ENCODE measurements at regions not wholly inside any gene's neighbourhood (a gene's known extent, or its start where the extent isn't known, plus 50 kb on each side); places are given as distances from the start of the nearest gene placed in this dataset.

GRCh38 chr16:74140557-74140956, 156.1 kb upstream of the PSMD7 start:
- Histone ChIP-seq H2AFZ (ENCODE audit: low read length) (no peak overlapping the region), H3K4me1 (ENCODE audit: insufficient read depth, low read length) (no peaks in the 10 kb centered on the region), H4K20me1 (ENCODE audit: insufficient read depth, low read length) (no peaks in the 10 kb centered on the region), H3K36me3 (ENCODE audit: insufficient read depth, low read length) (no peaks in the 10 kb centered on the region), H3K9me3 (ENCODE audit: low read depth, low read length) (no peaks in the 10 kb centered on the region), H3K4me2 (ENCODE audit: insufficient read depth, low read length) (no peak overlapping the region), H3K4me3 (ENCODE audit: insufficient read depth, low read length) (no peak overlapping the region), H3K27ac (ENCODE audit: low read depth, low read length) (no peak overlapping the region), H3K79me2 (ENCODE audit: insufficient read depth, low read length) (no peaks in the 10 kb centered on the region), H3K27me3 (ENCODE audit: insufficient read depth, low read length) (no peaks in the 10 kb centered on the region)
- TF ChIP-seq, protein P1, sequence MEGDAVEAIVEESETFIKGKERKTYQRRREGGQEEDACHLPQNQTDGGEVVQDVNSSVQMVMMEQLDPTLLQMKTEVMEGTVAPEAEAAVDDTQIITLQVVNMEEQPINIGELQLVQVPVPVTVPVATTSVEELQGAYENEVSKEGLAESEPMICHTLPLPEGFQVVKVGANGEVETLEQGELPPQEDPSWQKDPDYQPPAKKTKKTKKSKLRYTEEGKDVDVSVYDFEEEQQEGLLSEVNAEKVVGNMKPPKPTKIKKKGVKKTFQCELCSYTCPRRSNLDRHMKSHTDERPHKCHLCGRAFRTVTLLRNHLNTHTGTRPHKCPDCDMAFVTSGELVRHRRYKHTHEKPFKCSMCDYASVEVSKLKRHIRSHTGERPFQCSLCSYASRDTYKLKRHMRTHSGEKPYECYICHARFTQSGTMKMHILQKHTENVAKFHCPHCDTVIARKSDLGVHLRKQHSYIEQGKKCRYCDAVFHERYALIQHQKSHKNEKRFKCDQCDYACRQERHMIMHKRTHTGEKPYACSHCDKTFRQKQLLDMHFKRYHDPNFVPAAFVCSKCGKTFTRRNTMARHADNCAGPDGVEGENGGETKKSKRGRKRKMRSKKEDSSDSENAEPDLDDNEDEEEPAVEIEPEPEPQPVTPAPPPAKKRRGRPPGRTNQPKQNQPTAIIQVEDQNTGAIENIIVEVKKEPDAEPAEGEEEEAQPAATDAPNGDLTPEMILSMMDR (IDR thresholded peaks at IDR 0.05; ENCODE audit: extremely low read depth, low read depth, low read length) = no peak
- DNase-seq (ENCODE audit: insufficient read length, low spot score, missing footprints) = no peak

DNA sequence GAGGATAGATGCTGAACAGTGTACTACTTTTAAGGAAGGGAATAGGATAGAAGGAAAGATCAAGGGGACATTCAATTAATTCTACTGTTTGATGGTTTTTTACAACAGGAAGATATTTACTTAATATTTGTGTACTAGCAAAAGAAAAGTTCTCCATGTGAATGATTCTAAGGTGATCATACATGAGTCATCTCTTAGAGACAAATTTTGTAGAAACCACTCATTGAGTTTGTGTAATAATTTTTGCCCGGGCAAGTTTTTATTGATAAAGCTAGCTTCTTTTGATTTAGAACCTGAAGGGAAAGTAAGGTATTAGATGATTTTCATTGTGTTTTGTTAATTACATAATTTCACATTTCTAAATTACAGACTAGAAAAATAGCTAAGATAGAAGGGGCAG, 172.8 kb upstream of the PSMD7 start:
- H4K20me1 ChIP-seq (ENCODE audit: insufficient read depth, low read length) = no peaks in the 10 kb centered on the region
- H3K27ac ChIP-seq (ENCODE audit: low read depth, low read length) = no peak overlapping the region
- TF ChIP-seq, protein P1 (IDR thresholded peaks at IDR 0.05; ENCODE audit: extremely low read depth, low read depth, low read length) = no peak
- no peak overlapping the region for H2AFZ ChIP-seq (ENCODE audit: low read length)
- no peak overlapping the region for H3K4me2 ChIP-seq (ENCODE audit: insufficient read depth, low read length)
- no peaks in the 10 kb centered on the region for H3K27me3 ChIP-seq (ENCODE audit: insufficient read depth, low read length)
- no peaks in the 10 kb centered on the region for H3K79me2 ChIP-seq (ENCODE audit: insufficient read depth, low read length)
- no peaks in the 10 kb centered on the region for H3K9me3 ChIP-seq (ENCODE audit: low read depth, low read length)
- no peak for DNase-seq (ENCODE audit: insufficient read length, low spot score, missing footprints)
- no peak overlapping the region for H3K4me3 ChIP-seq (ENCODE audit: insufficient read depth, low read length)
- H3K36me3 ChIP-seq (ENCODE audit: insufficient read depth, low read length) = no peaks in the 10 kb centered on the region
- no peaks in the 10 kb centered on the region for H3K4me1 ChIP-seq (ENCODE audit: insufficient read depth, low read length)

- Histone ChIP-seq H3K79me2 (ENCODE audit: insufficient read depth, low read length) (no peaks in the 10 kb centered on the region), H2AFZ (ENCODE audit: low read length) (no peak overlapping the region), H3K36me3 (ENCODE audit: insufficient read depth, low read length) (no peaks in the 10 kb centered on the region), H3K27ac (ENCODE audit: low read depth, low read length) (no peak overlapping the region), H4K20me1 (ENCODE audit: insufficient read depth, low read length) (no peaks in the 10 kb centered on the region), H3K4me1 (ENCODE audit: insufficient read depth, low read length) (no peaks in the 10 kb centered on the region), H3K27me3 (ENCODE audit: insufficient read depth, low read length) (no peaks in the 10 kb centered on the region), H3K9me3 (ENCODE audit: low read depth, low read length) (no peaks in the 10 kb centered on the region), H3K4me2 (ENCODE audit: insufficient read depth, low read length) (no peak overlapping the region), H3K4me3 (ENCODE audit: insufficient read depth, low read length) (no peak overlapping the region)
- TF ChIP-seq, protein P1 (IDR thresholded peaks at IDR 0.05; ENCODE audit: extremely low read depth, low read depth, low read length) = no peak
- no peak for DNase-seq (ENCODE audit: insufficient read length, low spot score, missing footprints)
Observed at GRCh38 chr16:74123195-74123594, 173.4 kb upstream of the PSMD7 start.

- no peak for DNase-seq (ENCODE audit: insufficient read length, low spot score, missing footprints)
- H3K79me2 ChIP-seq (ENCODE audit: insufficient read depth, low read length) = no peaks in the 10 kb centered on the region
- no peaks in the 10 kb centered on the region for H3K4me1 ChIP-seq (ENCODE audit: insufficient read depth, low read length)
- H3K27ac ChIP-seq (ENCODE audit: low read depth, low read length) = no peak overlapping the region
- no peak overlapping the region for H2AFZ ChIP-seq (ENCODE audit: low read length)
- H3K4me3 ChIP-seq (ENCODE audit: insufficient read depth, low read length) = no peak overlapping the region
- H3K36me3 ChIP-seq (ENCODE audit: insufficient read depth, low read length) = no peaks in the 10 kb centered on the region
- TF ChIP-seq, protein P1 (IDR thresholded peaks at IDR 0.05; ENCODE audit: extremely low read depth, low read depth, low read length) = no peak
- no peaks in the 10 kb centered on the region for H4K20me1 ChIP-seq (ENCODE audit: insufficient read depth, low read length)
- no peaks in the 10 kb centered on the region for H3K9me3 ChIP-seq (ENCODE audit: low read depth, low read length)
- no peak overlapping the region for H3K4me2 ChIP-seq (ENCODE audit: insufficient read depth, low read length)
- no peaks in the 10 kb centered on the region for H3K27me3 ChIP-seq (ENCODE audit: insufficient read depth, low read length)
Observed at GRCh38 chr16:74117798-74118197, 178.8 kb upstream of the PSMD7 start.
